GM12892 (cell line): ENCODE measurements at regions not wholly inside any gene's neighbourhood (a gene's known extent, or its start where the extent isn't known, plus 50 kb on each side); places are given as distances from the start of the nearest gene placed in this dataset.

ENCODE experiments used
- POLR2A ChIP-seq: IDR thresholded peaks from 2 replicates; pipeline ENCODE4 v1.6.1; 2011; ENCODE audit warnings: low read depth, low read length, control low read depth
- POLR2AphosphoS5 ChIP-seq: IDR thresholded peaks from 2 replicates; pipeline ENCODE4 v1.6.1; 2011; ENCODE audit warnings: low read depth, low read length, control low read depth

DNA sequence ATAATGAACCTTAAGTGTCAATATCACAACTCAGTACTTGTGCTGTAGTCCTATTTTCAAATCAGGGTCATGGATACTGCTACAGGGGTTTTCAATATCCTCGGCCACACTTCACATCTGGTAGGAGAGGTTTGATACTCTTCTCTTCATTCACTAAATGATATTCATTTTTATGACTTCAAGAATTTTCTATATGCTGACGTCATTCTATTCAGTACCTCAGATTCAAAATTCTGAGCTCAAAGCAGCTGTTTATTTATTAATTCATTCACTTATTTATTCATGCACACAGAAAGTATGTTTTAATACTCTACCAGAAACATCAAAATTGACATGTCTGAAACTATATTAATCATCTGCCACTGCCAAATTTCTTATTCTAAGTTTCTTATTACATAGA is 866.9 kb upstream of the LRRTM1 start:
- no peak for TF ChIP-seq POLR2A
- no peak for TF ChIP-seq POLR2AphosphoS5
